ENCODE measurements at regions not wholly inside any gene's neighbourhood (a gene's known extent, or its start where the extent isn't known, plus 50 kb on each side); places are given as distances from the start of the nearest gene placed in this dataset.

DNA sequence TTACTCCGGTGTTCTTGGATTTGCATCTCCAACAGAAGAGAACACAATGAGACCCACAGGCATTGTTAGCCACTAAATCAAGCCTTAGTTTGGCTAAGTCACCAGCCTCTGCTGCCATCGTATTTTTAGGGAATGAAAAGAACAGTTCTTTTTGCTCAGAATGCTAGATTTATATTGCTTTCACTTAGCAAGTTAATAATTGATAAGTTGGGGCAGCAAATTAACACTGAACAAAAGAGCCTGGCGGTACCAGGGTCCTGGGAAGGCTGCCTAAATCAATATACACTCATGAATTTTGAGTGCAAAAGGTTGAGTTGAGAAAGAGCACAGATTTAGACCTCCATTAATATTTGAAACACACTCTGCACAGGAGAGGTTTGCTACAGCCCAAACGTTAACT, 767.7 kb downstream of the TYW1 start:
- DNase-seq (ENCODE audit: low read depth), result no peak

DNA sequence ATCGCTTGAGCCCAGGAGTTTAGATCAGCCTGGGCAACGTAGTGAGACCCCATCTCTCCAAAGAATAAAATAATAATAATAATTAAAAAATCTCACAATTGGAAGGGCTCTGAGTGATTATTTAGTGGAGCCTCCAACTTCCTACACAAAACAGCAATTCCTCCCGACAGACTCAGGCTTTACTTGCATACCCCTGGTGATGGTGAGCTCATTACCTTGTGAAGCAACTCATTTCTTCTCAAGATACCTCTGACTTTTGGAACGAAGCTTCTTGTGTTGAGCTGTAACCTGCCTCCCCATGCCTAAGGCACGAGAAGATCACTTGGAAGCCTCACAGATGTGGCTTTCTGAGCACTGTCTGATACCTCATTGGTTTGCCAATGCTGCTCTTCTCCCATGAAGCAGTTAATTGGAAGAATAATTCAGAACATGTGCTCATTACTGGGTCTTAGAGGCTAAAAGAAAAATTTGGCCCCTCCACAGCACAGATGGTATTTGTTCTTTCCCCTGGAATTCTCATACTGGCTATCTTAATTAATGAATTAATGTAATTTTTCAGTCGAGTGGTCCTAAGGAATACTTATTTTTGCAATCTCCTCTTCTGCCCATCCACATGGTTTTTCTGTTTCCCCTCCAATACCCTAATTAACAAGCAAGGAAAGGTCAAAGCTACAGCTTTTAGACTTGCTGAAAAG, 769.0 kb downstream of the TYW1 start:
- DNase-seq (ENCODE audit: low read depth), result no peak

GRCh38 chr7:67766906-67767410, 770.3 kb downstream of the TYW1 start:
- DNase-seq (ENCODE audit: low read depth), result no peak

DNA sequence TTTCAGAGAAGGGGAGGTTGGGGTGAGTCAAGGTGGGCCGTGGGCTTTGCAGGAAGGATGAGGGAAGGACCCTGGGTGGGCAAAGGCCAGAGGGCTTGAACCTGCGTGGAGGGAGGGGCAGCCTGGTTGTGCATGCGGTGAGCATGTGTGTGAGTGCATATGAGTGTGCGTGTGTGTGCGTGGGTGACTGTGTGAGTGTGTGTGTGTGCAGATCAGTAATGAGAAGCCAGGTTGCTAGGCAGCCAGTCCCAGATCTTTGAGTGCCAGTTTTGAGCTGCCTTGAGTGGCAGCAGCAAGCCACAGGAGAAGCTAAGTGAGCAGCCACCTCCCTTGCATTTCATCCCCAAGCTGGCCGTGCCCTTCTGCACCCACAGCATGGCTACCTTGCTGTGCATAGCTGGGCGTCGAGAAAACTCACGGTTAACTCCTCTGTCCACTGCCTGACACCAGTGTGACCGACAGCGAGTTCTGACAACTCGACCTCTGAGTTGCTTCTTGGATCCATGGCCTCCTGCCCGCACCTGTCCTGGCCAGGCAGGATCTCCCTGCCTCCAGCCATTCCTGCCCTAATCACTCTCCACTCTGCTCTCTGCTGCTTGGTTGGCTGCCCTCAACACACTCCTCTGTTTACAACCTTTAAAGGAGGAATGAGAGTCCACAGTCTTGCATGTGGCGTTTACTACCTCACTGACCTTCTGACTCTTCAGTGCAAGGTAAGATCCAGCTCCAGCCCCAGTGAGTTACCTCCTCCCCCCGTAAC, 775.4 kb downstream of the TYW1 start:
- DNase-seq (ENCODE audit: low read depth), result no peak

- DNase-seq (ENCODE audit: low read depth), result no peak
These were observed 776.4 kb downstream of the TYW1 start for GRCh38 chr7:67773081-67773480.

DNA sequence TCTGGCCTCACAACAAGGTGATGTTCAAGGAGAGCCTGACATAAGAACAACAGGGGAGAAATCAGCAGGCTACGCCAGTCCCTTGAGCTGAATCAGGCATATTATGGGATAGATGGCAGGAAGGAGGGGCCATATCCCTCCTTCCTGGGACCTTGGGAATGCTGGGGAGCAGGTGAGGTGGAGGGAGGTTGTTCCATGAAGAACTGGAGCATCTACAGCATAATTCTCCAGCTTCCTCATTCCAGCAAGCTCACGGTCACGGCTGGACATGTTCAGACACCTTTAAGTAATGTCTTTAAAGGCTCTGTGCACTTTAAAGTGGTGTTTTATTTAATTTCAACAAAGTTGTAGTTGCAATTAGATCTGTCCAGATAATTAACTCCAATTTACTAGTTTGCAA, 780.5 kb downstream of the TYW1 start:
- no peak for DNase-seq (ENCODE audit: low read depth)

GRCh38 chr7:67781841-67782240, 785.2 kb downstream of the TYW1 start:
- no peak for DNase-seq (ENCODE audit: low read depth)

DNA sequence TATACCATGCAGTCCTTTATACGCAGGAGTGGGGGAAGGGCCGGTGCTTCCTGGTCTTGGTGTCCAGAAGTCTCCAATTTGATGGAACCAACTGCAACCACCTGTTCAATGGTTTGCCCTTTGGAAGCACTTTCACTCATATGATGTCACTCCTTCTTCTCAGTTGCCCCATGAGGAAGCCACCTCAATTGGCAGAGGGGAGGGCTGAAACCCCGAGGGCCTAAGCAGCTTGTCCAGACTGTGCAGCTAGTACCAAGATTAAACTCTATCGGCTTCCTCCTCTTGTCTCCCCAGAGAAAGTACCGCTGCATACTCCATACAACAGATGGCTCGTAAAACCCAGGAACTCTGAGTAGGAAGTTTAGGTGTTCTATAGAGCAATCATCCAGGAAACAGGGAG, 789.4 kb downstream of the TYW1 start:
- no peak for DNase-seq (ENCODE audit: low read depth)

DNA sequence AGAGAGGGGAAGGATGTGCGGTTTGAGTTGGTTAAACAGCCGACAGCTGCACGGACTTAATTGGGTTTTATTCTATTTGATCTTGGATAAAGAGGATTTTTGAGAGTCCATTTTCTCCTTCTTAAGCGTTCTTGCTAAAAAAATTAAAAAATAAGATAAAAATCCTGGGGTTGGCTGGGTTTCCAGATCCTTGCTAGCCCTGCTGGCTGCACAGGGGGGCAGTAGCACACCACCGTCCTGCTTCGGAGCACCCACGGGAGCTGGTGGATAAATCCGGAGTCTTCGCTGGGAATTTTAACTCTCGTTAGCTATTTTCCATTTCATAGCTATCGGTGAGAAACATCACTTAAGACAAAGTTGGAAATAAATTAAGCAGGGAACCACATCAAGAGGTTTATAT, 792.0 kb downstream of the TYW1 start:
- DNase-seq (ENCODE audit: low read depth), result no peak

GRCh38 chr7:67791918-67792317, 795.3 kb downstream of the TYW1 start:
- no peak for DNase-seq (ENCODE audit: low read depth)

DNA sequence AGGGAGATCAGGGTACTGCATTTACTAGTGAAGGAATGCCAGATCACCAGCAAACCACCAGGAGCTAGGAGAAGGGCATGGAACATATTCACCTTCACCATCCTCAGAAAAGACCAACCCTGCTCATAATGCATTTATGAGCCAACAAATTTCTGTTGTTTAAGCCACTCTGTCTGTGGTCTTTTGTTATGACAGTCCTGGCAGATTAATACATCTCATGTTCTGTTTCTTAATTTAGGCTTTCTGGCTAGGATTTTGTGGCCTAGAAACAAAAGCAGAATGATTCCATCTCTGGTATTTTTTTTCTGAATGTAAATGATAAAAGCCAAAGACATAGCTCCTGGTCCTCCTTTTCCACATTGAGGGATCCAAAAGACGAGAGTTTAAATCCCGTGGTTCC, 797.9 kb downstream of the TYW1 start:
- no peak for DNase-seq (ENCODE audit: low read depth)

- DNase-seq (ENCODE audit: low read depth), result no peak
These were observed 807.2 kb downstream of the TYW1 start for GRCh38 chr7:67803789-67804188.

- no peak for DNase-seq (ENCODE audit: low read depth)
These were observed 809.4 kb downstream of the TYW1 start for GRCh38 chr7:67805921-67806471.

DNA sequence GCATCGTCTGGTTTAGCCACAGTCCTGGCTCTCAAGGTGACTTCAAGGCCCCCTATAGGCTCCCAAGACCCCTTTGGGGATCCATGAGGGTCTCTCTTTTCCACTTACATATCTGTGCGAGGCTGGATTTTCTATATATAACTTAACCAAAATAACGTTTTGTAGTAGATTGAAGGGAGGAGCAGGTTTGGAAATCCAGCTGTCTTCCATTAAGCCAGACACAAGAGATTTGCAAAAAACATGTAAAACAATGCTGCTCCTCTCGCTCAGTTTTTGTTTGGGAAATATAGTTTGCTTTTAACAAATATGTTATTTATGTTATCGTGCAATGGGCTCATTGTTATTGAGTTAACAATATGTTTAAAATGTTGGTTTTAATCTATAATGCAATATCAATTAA, 811.2 kb downstream of the TYW1 start:
- DNase-seq (ENCODE audit: low read depth), result no peak

DNA sequence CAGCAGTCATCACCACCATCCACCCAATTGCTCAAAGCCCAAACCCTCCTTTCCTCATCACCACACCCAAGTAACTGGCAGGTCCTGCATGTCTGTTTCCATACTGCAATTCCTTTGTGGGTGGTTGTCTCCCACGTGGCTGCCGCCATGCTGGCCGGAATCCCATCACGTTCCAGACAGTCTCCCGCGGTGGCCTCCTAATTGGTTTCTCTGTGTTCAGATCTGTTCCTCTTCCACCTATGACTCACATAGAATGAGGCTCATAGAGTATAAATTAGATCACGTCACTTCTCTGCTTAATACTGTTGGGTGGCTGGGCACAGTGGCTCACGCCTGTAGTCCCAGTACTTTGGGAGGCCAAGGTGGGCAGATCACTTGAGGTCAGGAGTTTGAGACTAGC, 813.0 kb downstream of the TYW1 start:
- no peak for DNase-seq (ENCODE audit: low read depth)

GRCh38 chr7:67813621-67814292, 817.1 kb downstream of the TYW1 start:
- DNase-seq (ENCODE audit: low read depth), result no peak

DNA sequence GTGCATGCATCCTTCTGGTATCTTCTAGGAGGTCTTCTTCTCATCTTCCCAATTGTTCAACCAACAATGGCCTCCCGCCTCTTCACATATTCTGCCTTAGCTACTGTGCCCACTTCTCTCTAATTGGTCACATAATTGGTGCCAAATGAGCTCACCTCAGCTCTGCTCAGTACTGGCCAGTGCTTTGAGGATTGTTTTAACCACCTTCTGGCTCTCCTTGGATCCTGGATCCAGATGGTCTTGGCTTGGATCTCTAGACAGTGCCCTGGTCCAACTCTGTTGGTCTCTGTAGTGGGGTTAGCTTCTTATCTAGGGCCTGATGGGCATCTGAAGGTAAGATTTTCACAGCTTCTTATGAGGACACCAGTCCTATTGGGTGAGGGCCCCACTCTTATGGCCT, 820.8 kb downstream of the TYW1 start:
- no peak for DNase-seq (ENCODE audit: low read depth)

DNA sequence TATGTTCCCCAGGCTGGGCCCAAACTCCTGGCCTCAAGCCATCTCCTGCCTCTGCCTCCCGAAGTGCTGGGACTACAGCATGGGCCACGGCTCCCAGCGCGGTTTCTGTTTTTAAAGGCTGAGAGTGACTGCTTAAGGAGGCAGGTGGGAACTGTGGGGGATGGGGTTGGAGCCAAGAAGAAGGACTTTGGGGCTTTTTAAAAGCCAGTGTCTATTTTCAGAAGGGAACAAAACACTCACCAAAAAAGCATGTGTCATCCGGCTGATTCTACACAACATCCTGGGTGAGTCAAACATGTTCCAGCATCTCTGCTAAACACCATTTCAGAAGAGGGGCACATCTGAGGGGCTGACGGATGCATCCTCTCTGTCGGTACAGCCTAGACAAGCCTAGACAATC, 824.5 kb downstream of the TYW1 start:
- DNase-seq (ENCODE audit: low read depth), result no peak

DNA sequence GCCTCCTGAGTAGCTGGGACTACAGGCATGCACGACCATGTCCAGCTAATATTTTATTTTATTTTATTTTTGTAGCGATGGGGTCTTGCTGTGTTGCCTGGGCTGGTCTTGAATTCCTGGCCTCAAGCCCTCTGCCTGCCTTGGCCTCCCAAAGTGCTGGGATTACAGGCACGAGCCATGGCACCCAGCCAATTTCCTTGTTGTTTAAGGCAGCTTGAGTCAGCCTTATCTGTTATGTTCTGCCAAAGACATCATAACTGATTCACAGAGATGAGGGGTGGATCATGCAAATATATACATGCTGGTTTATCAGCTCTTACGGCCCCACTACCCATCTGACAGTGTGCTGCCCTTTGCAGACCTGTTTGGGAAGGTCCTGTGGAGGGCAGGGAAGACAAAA, 826.7 kb downstream of the TYW1 start:
- DNase-seq (ENCODE audit: low read depth), result no peak

DNA sequence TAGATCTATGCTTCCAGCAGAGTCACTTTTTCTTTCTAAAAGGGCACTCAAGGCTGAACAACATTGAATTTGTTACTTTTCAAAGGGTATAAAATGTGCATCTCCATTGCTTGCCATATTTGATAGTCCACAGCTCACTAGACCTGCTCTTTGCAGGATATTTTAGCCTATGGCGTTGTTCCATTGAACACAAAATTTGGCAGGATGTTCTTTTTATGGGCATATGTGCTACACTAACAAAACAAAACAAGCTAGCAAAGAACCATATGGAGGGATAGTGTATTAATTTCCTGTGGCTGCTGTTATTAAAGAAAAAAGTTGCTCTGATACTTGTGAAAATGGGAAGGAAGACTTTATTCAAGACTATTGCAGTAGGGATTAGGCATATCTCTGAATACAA, 828.7 kb downstream of the TYW1 start:
- DNase-seq (ENCODE audit: low read depth), result no peak

GRCh38 chr7:67841896-67842295, 845.3 kb downstream of the TYW1 start:
- no peak for DNase-seq (ENCODE audit: low read depth)

- no peak for DNase-seq (ENCODE audit: low read depth)
These were observed 845.9 kb downstream of the TYW1 start for GRCh38 chr7:67842571-67842970.

All from stimulated activated CD8-positive, alpha-beta memory T cell treated with anti-CD3 and anti-CD28 coated beads, Interleukin-12 subunit alpha, Interleukin-12 subunit beta, amount 100 ng/mL, for 1 hour (primary cell).